ENCODE measurements at regions not wholly inside any gene's neighbourhood (a gene's known extent, or its start where the extent isn't known, plus 50 kb on each side); places are given as distances from the start of the nearest gene placed in this dataset.

DNA sequence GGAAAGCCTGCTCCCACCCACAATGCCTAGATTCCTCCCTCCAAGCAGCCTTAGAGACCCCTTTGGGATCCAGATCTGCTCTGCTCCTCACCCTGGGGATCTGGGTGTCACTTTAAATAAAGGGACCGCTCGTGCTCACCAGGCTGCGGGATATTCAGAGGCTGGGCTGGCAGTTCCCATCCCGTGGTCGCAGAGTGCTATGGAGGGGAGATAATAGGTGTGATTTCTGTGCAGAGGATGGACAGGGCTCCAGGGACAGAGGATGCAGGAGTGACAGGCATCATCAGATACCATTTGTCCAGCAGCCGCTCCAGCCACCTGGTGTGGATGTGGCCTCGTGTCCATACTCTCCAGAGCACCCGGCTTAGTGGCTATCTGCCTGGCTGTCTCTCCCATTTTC lies 415.9 kb upstream of the SULF2 start:
- DNase-seq (ENCODE audit: low spot score in 2 of 2) = no peak

DNA sequence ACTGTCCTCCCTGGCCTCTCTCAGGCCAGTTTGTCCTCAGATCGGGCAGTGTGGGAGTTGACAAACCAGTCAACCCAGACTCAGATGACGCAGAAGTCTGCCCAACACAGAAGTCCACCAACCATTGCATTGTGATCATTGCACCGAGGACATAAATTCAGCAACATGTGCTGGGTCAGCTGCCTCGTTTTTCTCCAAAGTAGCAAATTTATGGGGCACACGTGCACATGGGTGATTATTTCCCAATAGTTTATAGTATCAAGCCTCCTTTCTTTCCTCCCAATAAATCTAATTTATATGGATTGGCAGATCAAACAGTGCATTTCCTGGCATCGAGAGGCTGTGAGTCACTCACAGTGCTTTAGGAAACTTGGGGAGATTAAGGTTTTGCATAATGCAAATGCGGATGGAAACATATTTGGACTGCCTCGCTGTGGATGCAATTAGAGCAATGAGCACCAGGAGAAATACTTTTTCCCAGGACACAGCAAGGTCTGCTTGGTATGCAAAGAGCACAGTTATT lies 413.7 kb upstream of the SULF2 start:
- H3K4me3 ChIP-seq = no peak overlapping the region
- H3K36me3 ChIP-seq = no peaks in the 10 kb centered on the region
- no peak overlapping the region for H3K27ac ChIP-seq
- TF ChIP-seq, protein P1, sequence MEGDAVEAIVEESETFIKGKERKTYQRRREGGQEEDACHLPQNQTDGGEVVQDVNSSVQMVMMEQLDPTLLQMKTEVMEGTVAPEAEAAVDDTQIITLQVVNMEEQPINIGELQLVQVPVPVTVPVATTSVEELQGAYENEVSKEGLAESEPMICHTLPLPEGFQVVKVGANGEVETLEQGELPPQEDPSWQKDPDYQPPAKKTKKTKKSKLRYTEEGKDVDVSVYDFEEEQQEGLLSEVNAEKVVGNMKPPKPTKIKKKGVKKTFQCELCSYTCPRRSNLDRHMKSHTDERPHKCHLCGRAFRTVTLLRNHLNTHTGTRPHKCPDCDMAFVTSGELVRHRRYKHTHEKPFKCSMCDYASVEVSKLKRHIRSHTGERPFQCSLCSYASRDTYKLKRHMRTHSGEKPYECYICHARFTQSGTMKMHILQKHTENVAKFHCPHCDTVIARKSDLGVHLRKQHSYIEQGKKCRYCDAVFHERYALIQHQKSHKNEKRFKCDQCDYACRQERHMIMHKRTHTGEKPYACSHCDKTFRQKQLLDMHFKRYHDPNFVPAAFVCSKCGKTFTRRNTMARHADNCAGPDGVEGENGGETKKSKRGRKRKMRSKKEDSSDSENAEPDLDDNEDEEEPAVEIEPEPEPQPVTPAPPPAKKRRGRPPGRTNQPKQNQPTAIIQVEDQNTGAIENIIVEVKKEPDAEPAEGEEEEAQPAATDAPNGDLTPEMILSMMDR (IDR thresholded peaks at IDR 0.05) = no peak
- no peak for DNase-seq (ENCODE audit: low spot score in 2 of 2)
- intact Hi-C loops (cut with DNase I) = no loop called here
- H3K4me1 ChIP-seq = no peaks in the 10 kb centered on the region
- H3K9me3 ChIP-seq = no peaks in the 10 kb centered on the region
- no peaks in the 10 kb centered on the region for H3K27me3 ChIP-seq

More for the DNA sequence above, 415.9 kb upstream of the SULF2 start:
- no peaks in the 10 kb centered on the region for H3K36me3 ChIP-seq
- H3K27me3 ChIP-seq = no peaks in the 10 kb centered on the region
- H3K27ac ChIP-seq = no peak overlapping the region
- no peak overlapping the region for H3K4me3 ChIP-seq
- H3K9me3 ChIP-seq = no peaks in the 10 kb centered on the region
- intact Hi-C loops (cut with DNase I) = no loop called here
- H3K4me1 ChIP-seq = no peaks in the 10 kb centered on the region
- TF ChIP-seq, protein P1 (IDR thresholded peaks at IDR 0.05) = no peak

DNA sequence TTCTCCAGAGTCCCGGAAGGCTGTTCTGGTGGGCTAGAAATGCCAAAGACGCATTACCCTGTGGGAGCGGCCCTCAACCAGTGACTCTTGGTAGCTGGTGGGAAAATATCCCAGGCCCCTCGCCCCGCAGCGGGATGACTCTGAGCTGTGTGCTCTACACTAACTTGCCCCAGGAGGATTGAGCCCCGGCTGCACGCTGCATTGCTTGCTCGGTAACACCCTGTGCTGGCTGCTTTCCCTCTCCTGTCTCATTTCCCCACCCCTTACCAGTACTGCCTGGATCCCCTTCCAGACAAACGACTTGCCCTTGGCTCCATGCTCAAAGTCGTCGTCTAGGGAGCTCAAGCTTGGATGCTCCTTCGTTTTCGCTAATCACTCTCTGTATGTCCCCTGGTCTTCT lies 411.8 kb upstream of the SULF2 start:
- H3K36me3 ChIP-seq = no peaks in the 10 kb centered on the region
- no peaks in the 10 kb centered on the region for H3K27me3 ChIP-seq
- TF ChIP-seq, protein P1 (IDR thresholded peaks at IDR 0.05) = no peak
- no peak overlapping the region for H3K4me3 ChIP-seq
- H3K27ac ChIP-seq = no peak overlapping the region
- H3K4me1 ChIP-seq = no peaks in the 10 kb centered on the region
- no peaks in the 10 kb centered on the region for H3K9me3 ChIP-seq
- intact Hi-C loops (cut with DNase I) = no loop called here
- DNase-seq (ENCODE audit: low spot score in 2 of 2) = no peak

DNA sequence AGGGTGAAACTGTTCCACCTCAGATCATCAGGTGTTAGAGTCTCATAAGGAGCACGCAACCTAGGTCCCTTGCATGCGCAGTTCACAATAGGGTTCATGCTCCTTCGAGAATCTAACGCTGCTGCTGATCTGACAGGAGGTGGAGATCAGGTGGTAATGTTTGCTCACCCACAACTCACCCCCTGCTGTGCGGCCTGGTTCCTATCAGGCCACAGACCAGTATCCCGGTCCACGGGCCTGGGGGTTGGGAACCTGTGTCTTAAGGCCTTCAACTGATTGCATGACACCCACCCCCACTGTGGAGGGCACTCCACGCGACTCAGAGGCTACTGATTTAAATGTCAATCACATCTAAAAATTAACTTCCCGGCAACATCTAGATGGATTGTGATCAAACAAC lies 411.2 kb upstream of the SULF2 start:
- no peak overlapping the region for H3K27ac ChIP-seq
- H3K27me3 ChIP-seq = no peaks in the 10 kb centered on the region
- H3K4me1 ChIP-seq = no peaks in the 10 kb centered on the region
- intact Hi-C loops (cut with DNase I) = no loop called here
- no peak for DNase-seq (ENCODE audit: low spot score in 2 of 2)
- H3K36me3 ChIP-seq = no peaks in the 10 kb centered on the region
- H3K4me3 ChIP-seq = no peak overlapping the region
- H3K9me3 ChIP-seq = no peaks in the 10 kb centered on the region
- TF ChIP-seq, protein P1 (IDR thresholded peaks at IDR 0.05) = no peak

DNA sequence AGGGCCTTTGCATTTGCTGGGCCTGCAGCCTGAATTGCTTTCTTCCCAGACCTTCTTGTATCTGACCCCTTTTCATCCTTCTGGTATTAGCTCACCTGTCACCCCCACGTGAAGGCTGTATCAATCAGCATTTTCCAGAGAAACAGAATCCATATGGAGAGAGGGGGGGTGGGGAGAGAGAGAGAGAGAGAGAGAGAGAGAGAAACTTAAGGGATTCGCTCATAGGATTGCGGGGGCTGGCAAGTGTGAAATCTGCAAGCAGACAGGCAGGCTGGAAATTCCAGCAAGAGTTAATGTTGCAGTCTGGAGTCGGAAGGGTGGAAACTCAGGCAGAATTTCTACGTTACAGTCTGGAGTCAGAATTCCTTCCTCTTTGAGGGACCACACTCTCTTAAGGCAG lies 410.7 kb upstream of the SULF2 start:
- no peak for DNase-seq (ENCODE audit: low spot score in 2 of 2)
- Histone ChIP-seq H3K36me3 (no peaks in the 10 kb centered on the region), H3K4me3 (no peak overlapping the region), H3K4me1 (no peaks in the 10 kb centered on the region), H3K27me3 (no peaks in the 10 kb centered on the region), H3K27ac (no peak overlapping the region), H3K9me3 (no peaks in the 10 kb centered on the region)
- TF ChIP-seq, protein P1 (IDR thresholded peaks at IDR 0.05) = no peak
- intact Hi-C loops (cut with DNase I) = no loop called here

Measured in ascending aorta (tissue), 2 donors.